ENCODE measurements at regions not wholly inside any gene's neighbourhood (a gene's known extent, or its start where the extent isn't known, plus 50 kb on each side); places are given as distances from the start of the nearest gene placed in this dataset.

DNA sequence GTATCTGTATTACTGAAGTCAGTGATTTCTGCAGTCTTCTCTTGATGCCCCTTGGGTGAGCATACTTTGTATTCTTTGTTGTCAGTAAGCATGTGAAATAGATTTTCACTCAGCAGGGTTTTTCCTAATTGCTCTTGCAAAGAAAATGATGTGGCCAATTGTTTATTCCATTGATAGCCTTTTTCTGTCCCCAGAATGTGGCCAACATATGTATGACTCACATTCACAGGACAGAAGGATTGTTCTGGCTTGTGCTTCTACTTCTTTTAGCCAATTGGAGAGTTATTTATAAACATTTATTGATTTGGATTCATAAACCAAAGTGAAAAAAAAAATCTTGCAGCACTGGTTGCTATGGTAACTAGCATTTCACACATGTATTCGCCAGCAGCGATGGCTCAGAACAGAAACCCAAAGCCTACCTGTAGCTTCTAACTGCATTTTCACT is 54.4 kb upstream of the RBM24 start:
- no peaks in the 10 kb centered on the region for H3K36me3 ChIP-seq (ENCODE audit: control insufficient read depth, insufficient read depth, low read length)
- peaks cover 7% of the 10 kb centered on the region for H3K9me3 ChIP-seq (ENCODE audit: control insufficient read depth, insufficient read depth, low read depth, low read length)
- no peaks in the 10 kb centered on the region for H3K4me1 ChIP-seq (ENCODE audit: control insufficient read depth, insufficient read depth, low read length)
- H3K27ac ChIP-seq (ENCODE audit: low read depth, low read length) = no peak overlapping the region
- no peak overlapping the region for H3K4me3 ChIP-seq (ENCODE audit: low read depth, low read length)
- H3K27me3 ChIP-seq (ENCODE audit: control insufficient read depth, insufficient read depth, low read length) = no peaks in the 10 kb centered on the region
- H3K9ac ChIP-seq (ENCODE audit: low read length) = no peak overlapping the region

DNA sequence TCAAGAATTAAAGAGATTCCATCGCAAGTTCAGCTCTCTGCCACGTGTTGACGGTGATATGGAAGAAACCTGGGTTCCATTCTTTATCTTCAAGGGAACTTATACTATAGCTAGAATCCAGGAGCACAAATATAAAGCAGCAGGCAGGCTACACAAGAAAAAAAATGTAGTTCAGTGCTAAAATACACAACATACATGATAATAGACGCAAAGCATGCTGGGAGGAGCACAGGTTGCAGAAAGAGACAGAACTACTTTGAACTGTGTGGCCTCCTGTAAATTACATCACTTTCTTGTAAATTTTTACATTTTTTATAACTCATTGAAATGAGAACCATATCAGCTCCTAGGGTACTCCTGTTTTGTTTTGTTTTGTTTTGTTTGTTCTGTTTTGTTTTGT is 53.8 kb upstream of the RBM24 start:
- Histone ChIP-seq H3K27ac (ENCODE audit: low read depth, low read length) (no peak overlapping the region), H3K4me3 (ENCODE audit: low read depth, low read length) (no peak overlapping the region), H3K9me3 (ENCODE audit: control insufficient read depth, insufficient read depth, low read depth, low read length) (peaks cover 7% of the 10 kb centered on the region), H3K27me3 (ENCODE audit: control insufficient read depth, insufficient read depth, low read length) (no peaks in the 10 kb centered on the region), H3K36me3 (ENCODE audit: control insufficient read depth, insufficient read depth, low read length) (no peaks in the 10 kb centered on the region), H3K4me1 (ENCODE audit: control insufficient read depth, insufficient read depth, low read length) (no peaks in the 10 kb centered on the region), H3K9ac (ENCODE audit: low read length) (no peak overlapping the region)
